ENCODE measurements at regions not wholly inside any gene's neighbourhood (a gene's known extent, or its start where the extent isn't known, plus 50 kb on each side); places are given as distances from the start of the nearest gene placed in this dataset.

- Histone ChIP-seq H3K23ac (ENCODE audit: low read depth, low read length, poor library complexity) (no peak overlapping the region), H3K27ac (replicated peaks; ENCODE audit: low read length) (no peak overlapping the region), H2BK120ac (ENCODE audit: low read depth, low read length) (no peak overlapping the region), H3K14ac (ENCODE audit: low read length) (no peak overlapping the region), H3K36me3 (replicated peaks in 1 of 2; ENCODE audit: control insufficient read depth in 2 of 2, insufficient read depth in 2 of 2, low read length in 2 of 2) (no peaks in the 10 kb centered on the region), H3K79me1 (ENCODE audit: low read depth, low read length) (no peaks in the 10 kb centered on the region), H4K91ac (ENCODE audit: low read depth, low read length, poor library complexity) (no peak overlapping the region), H2BK5ac (ENCODE audit: low read length) (no peak overlapping the region), H2BK12ac (ENCODE audit: low read length) (no peak overlapping the region), H3K9me3 (replicated peaks in 1 of 2; ENCODE audit: control insufficient read depth in 2 of 2, insufficient read depth in 1 of 2, low read depth in 1 of 2, low read length in 2 of 2) (peaks cover 0 to 2% of the 10 kb centered on the region in 2 donors), H3K18ac (ENCODE audit: low read length) (no peak overlapping the region), H3K4me2 (ENCODE audit: insufficient read depth, low read length, poor library complexity, severe bottlenecking) (no peak overlapping the region), H2BK15ac (ENCODE audit: low read length) (no peak overlapping the region), H3K4me1 (ENCODE audit: control insufficient read depth in 2 of 2, insufficient read depth in 1 of 2, low read depth in 1 of 2, low read length in 2 of 2) (no peaks in the 10 kb centered on the region), H2AK5ac (ENCODE audit: low read depth, low read length) (no peak overlapping the region), H3K4ac (ENCODE audit: low read length) (no peak overlapping the region), H3K27me3 (ENCODE audit: control insufficient read depth in 3 of 3, insufficient read depth in 3 of 3, low read depth in 1 of 3, low read length in 3 of 3) (no peaks in the 10 kb centered on the region), H3K4me3 (ENCODE audit: low read length in 2 of 2) (no peak overlapping the region), H4K8ac (ENCODE audit: low read depth, low read length) (no peak overlapping the region), H3K9ac (ENCODE audit: low read depth, low read length, poor library complexity) (no peak overlapping the region), H2AFZ (ENCODE audit: low read length) (no peak overlapping the region)
- no peak for DNase-seq (ENCODE audit: low spot score)
- WGBS, 2 donors (ENCODE audit: extremely low coverage in 2 of 2, insufficient read length in 2 of 2, insufficient replicate concordance in 1 of 2): no CpG with 5 or more reads among the region's 1 CpG
Measured at GRCh38 chr10:65197935-65198334, 1676.7 kb downstream of the REEP3 start.

- no peak overlapping the region for H2AK5ac ChIP-seq (ENCODE audit: low read depth, low read length)
- H4K91ac ChIP-seq (ENCODE audit: low read depth, low read length, poor library complexity): no peak overlapping the region
- no peak overlapping the region for H3K4me3 ChIP-seq (ENCODE audit: low read length in 2 of 2)
- no peak overlapping the region for H4K8ac ChIP-seq (ENCODE audit: low read depth, low read length)
- no peak overlapping the region for H2AFZ ChIP-seq (ENCODE audit: low read length)
- no peaks in the 10 kb centered on the region for H3K79me1 ChIP-seq (ENCODE audit: low read depth, low read length)
- no peak overlapping the region for H3K27ac ChIP-seq (replicated peaks; ENCODE audit: low read length)
- H3K27me3 ChIP-seq (ENCODE audit: control insufficient read depth in 3 of 3, insufficient read depth in 3 of 3, low read depth in 1 of 3, low read length in 3 of 3): no peaks in the 10 kb centered on the region
- H3K9me3 ChIP-seq (replicated peaks in 1 of 2; ENCODE audit: control insufficient read depth in 2 of 2, insufficient read depth in 1 of 2, low read depth in 1 of 2, low read length in 2 of 2): peaks cover 0 to 2% of the 10 kb centered on the region in 2 donors
- H2BK15ac ChIP-seq (ENCODE audit: low read length): no peak overlapping the region
- H3K4me2 ChIP-seq (ENCODE audit: insufficient read depth, low read length, poor library complexity, severe bottlenecking): no peak overlapping the region
- H2BK120ac ChIP-seq (ENCODE audit: low read depth, low read length): no peak overlapping the region
- no peak overlapping the region for H2BK12ac ChIP-seq (ENCODE audit: low read length)
- H3K23ac ChIP-seq (ENCODE audit: low read depth, low read length, poor library complexity): no peak overlapping the region
- no peak for DNase-seq (ENCODE audit: low spot score)
- no peak overlapping the region for H2BK5ac ChIP-seq (ENCODE audit: low read length)
- H3K18ac ChIP-seq (ENCODE audit: low read length): no peak overlapping the region
- WGBS, 2 donors (ENCODE audit: extremely low coverage in 2 of 2, insufficient read length in 2 of 2, insufficient replicate concordance in 1 of 2): no CpG with 5 or more reads among the region's 3 CpGs
- no peak overlapping the region for H3K4ac ChIP-seq (ENCODE audit: low read length)
- no peak overlapping the region for H3K9ac ChIP-seq (ENCODE audit: low read depth, low read length, poor library complexity)
- no peaks in the 10 kb centered on the region for H3K4me1 ChIP-seq (ENCODE audit: control insufficient read depth in 2 of 2, insufficient read depth in 1 of 2, low read depth in 1 of 2, low read length in 2 of 2)
- no peaks in the 10 kb centered on the region for H3K36me3 ChIP-seq (replicated peaks in 1 of 2; ENCODE audit: control insufficient read depth in 2 of 2, insufficient read depth in 2 of 2, low read length in 2 of 2)
- H3K14ac ChIP-seq (ENCODE audit: low read length): no peak overlapping the region
Measured at GRCh38 chr10:65201491-65201890, 1680.3 kb downstream of the REEP3 start.

GRCh38 chr10:65204999-65205398, 1683.8 kb downstream of the REEP3 start:
- Histone ChIP-seq H2BK120ac (ENCODE audit: low read depth, low read length) (no peak overlapping the region), H3K36me3 (replicated peaks in 1 of 2; ENCODE audit: control insufficient read depth in 2 of 2, insufficient read depth in 2 of 2, low read length in 2 of 2) (no peaks in the 10 kb centered on the region), H3K9ac (ENCODE audit: low read depth, low read length, poor library complexity) (no peak overlapping the region), H2BK5ac (ENCODE audit: low read length) (no peak overlapping the region), H3K79me1 (ENCODE audit: low read depth, low read length) (no peaks in the 10 kb centered on the region), H3K27me3 (ENCODE audit: control insufficient read depth in 3 of 3, insufficient read depth in 3 of 3, low read depth in 1 of 3, low read length in 3 of 3) (no peaks in the 10 kb centered on the region), H3K9me3 (replicated peaks in 1 of 2; ENCODE audit: control insufficient read depth in 2 of 2, insufficient read depth in 1 of 2, low read depth in 1 of 2, low read length in 2 of 2) (peaks cover 0 to 2% of the 10 kb centered on the region in 2 donors), H3K4me3 (ENCODE audit: low read length in 2 of 2) (no peak overlapping the region), H3K4ac (ENCODE audit: low read length) (no peak overlapping the region), H3K18ac (ENCODE audit: low read length) (no peak overlapping the region), H3K23ac (ENCODE audit: low read depth, low read length, poor library complexity) (no peak overlapping the region), H3K4me1 (ENCODE audit: control insufficient read depth in 2 of 2, insufficient read depth in 1 of 2, low read depth in 1 of 2, low read length in 2 of 2) (no peaks in the 10 kb centered on the region), H2AFZ (ENCODE audit: low read length) (no peak overlapping the region), H2BK15ac (ENCODE audit: low read length) (no peak overlapping the region), H2BK12ac (ENCODE audit: low read length) (no peak overlapping the region), H4K91ac (ENCODE audit: low read depth, low read length, poor library complexity) (no peak overlapping the region), H3K27ac (replicated peaks; ENCODE audit: low read length) (no peak overlapping the region), H3K4me2 (ENCODE audit: insufficient read depth, low read length, poor library complexity, severe bottlenecking) (no peak overlapping the region), H3K14ac (ENCODE audit: low read length) (no peak overlapping the region), H2AK5ac (ENCODE audit: low read depth, low read length) (no peak overlapping the region), H4K8ac (ENCODE audit: low read depth, low read length) (no peak overlapping the region)
- WGBS, 2 donors (ENCODE audit: extremely low coverage in 2 of 2, insufficient read length in 2 of 2, insufficient replicate concordance in 1 of 2): 100% methylated on average over 1 of the region's 1 CpG; no CpG with 5 or more reads in 1 of the 2 donors
- DNase-seq (ENCODE audit: low spot score): no peak

DNA sequence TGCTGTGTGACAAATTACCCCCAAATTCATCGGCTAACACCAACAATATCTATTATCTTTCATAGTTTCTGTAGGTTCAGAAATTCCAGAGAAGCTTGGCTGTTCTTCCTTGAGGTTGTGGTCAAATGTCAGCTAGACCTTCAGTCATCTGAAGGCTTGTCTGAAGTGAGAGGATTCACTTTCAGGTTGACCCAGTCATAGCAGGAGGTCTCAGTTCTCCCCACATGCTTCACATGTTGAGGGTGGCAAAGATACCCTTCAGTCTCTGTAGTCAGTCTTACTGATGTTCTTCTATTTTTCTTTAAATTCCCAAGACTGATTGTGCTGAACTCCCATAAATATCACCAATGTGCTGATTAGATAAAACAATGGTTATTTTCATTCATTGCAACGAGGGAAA, 1692.0 kb downstream of the REEP3 start:
- Histone ChIP-seq H3K14ac (ENCODE audit: low read length) (no peak overlapping the region), H3K27me3 (ENCODE audit: control insufficient read depth in 3 of 3, insufficient read depth in 3 of 3, low read depth in 1 of 3, low read length in 3 of 3) (no peaks in the 10 kb centered on the region), H3K79me1 (ENCODE audit: low read depth, low read length) (no peaks in the 10 kb centered on the region)

More for the DNA sequence above, 1692.0 kb downstream of the REEP3 start:
- Histone ChIP-seq H3K18ac (ENCODE audit: low read length) (no peak overlapping the region), H3K23ac (ENCODE audit: low read depth, low read length, poor library complexity) (no peak overlapping the region), H2AK5ac (ENCODE audit: low read depth, low read length) (no peak overlapping the region), H3K4ac (ENCODE audit: low read length) (no peak overlapping the region), H2BK120ac (ENCODE audit: low read depth, low read length) (no peak overlapping the region), H3K4me2 (ENCODE audit: insufficient read depth, low read length, poor library complexity, severe bottlenecking) (no peak overlapping the region), H2AFZ (ENCODE audit: low read length) (no peak overlapping the region), H3K9ac (ENCODE audit: low read depth, low read length, poor library complexity) (no peak overlapping the region), H3K4me1 (ENCODE audit: control insufficient read depth in 2 of 2, insufficient read depth in 1 of 2, low read depth in 1 of 2, low read length in 2 of 2) (no peaks in the 10 kb centered on the region), H2BK15ac (ENCODE audit: low read length) (no peak overlapping the region), H3K9me3 (replicated peaks in 1 of 2; ENCODE audit: control insufficient read depth in 2 of 2, insufficient read depth in 1 of 2, low read depth in 1 of 2, low read length in 2 of 2) (no peaks in the 10 kb centered on the region), H3K4me3 (ENCODE audit: low read length in 2 of 2) (no peak overlapping the region), H2BK5ac (ENCODE audit: low read length) (no peak overlapping the region), H3K27ac (replicated peaks; ENCODE audit: low read length) (no peak overlapping the region), H4K91ac (ENCODE audit: low read depth, low read length, poor library complexity) (no peak overlapping the region), H4K8ac (ENCODE audit: low read depth, low read length) (no peak overlapping the region), H2BK12ac (ENCODE audit: low read length) (no peak overlapping the region), H3K36me3 (replicated peaks in 1 of 2; ENCODE audit: control insufficient read depth in 2 of 2, insufficient read depth in 2 of 2, low read length in 2 of 2) (no peaks in the 10 kb centered on the region)
- WGBS, 2 donors (ENCODE audit: extremely low coverage in 2 of 2, insufficient read length in 2 of 2, insufficient replicate concordance in 1 of 2): no CpG with 5 or more reads among the region's 2 CpGs
- no peak for DNase-seq (ENCODE audit: low spot score)

Data from neuronal stem cell (in vitro differentiated cells).